ENCODE measurements at regions not wholly inside any gene's neighbourhood (a gene's known extent, or its start where the extent isn't known, plus 50 kb on each side); places are given as distances from the start of the nearest gene placed in this dataset.

GRCh38 chr7:54664235-54665228 is 94.5 kb downstream of the SEC61G start:
- TF ChIP-seq CTCF (IDR thresholded peaks at IDR 0.05), result peak in 3 of 4 experiments; percentile 25 to 64 (median 35)
- TF ChIP-seq POLR2A (IDR thresholded peaks at IDR 0.05), result no peak
- no peak for TF ChIP-seq POLR2AphosphoS5 (IDR thresholded peaks at IDR 0.05)
